ENCODE measurements at regions not wholly inside any gene's neighbourhood (a gene's known extent, or its start where the extent isn't known, plus 50 kb on each side); places are given as distances from the start of the nearest gene placed in this dataset.

DNA sequence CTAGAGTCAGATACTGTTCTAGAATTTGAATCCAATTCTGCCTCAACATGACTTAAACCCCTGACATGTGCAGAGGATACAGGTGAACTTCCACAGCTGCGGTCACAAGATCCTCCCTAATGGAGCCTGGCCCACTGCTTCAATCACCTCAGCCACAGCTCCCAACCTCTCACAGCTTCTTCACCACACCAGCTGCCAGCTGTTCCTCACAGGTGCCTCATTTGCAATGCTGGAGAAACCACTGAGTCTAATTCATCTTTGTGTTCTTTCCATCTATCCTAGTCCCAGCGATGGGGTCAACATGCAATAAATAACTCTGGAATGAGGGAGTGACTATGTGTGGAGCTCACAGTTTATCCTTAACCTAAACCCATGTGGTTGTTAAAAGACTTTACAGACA lies 72.0 kb upstream of the MAF start:
- DNase-seq, result no peak
- H3K9ac ChIP-seq (ENCODE audit: low read length), result no peak overlapping the region
- no peak overlapping the region for H3K23ac ChIP-seq (ENCODE audit: low read length in 2 of 2)
- no peak overlapping the region for H3K27ac ChIP-seq (ENCODE audit: low read length, poor library complexity, severe bottlenecking)
- H3K4ac ChIP-seq (ENCODE audit: low read depth in 1 of 2, low read length in 2 of 2), result no peak overlapping the region
- H3K79me1 ChIP-seq (replicated peaks; ENCODE audit: low read length, poor library complexity, severe bottlenecking), result no peaks in the 10 kb centered on the region
- H3K27me3 ChIP-seq (ENCODE audit: control insufficient read depth in 1 of 2, insufficient read depth in 1 of 2, low read length in 2 of 2), result no peaks in the 10 kb centered on the region
- no peak overlapping the region for H2AK5ac ChIP-seq (ENCODE audit: low read length, severe bottlenecking)
- H2BK120ac ChIP-seq (ENCODE audit: low read depth, low read length), result no peak overlapping the region
- no peaks in the 10 kb centered on the region for H3K4me1 ChIP-seq (ENCODE audit: control insufficient read depth, insufficient read depth, low read depth, low read length)
- H3K14ac ChIP-seq (ENCODE audit: low read length in 2 of 2), result no peak overlapping the region
- no peak overlapping the region for H3K18ac ChIP-seq (ENCODE audit: low read depth in 1 of 2, low read length in 2 of 2)
- no peaks in the 10 kb centered on the region for H3K9me3 ChIP-seq (ENCODE audit: control insufficient read depth, low read length)
- no peak overlapping the region for H3K4me2 ChIP-seq (ENCODE audit: low read length, poor library complexity, severe bottlenecking)
- no peak overlapping the region for H4K8ac ChIP-seq (ENCODE audit: low read length)
- H2BK15ac ChIP-seq (ENCODE audit: low read depth, poor library complexity, severe bottlenecking), result no peak overlapping the region
- no peak overlapping the region for H4K91ac ChIP-seq (ENCODE audit: low read length)
- H3K4me3 ChIP-seq (ENCODE audit: insufficient read depth in 1 of 2, low read depth in 1 of 2, low read length in 2 of 2), result no peak overlapping the region
- no peaks in the 10 kb centered on the region for H3K36me3 ChIP-seq (ENCODE audit: control insufficient read depth in 1 of 2, insufficient read depth in 2 of 2, low read depth in 1 of 2, low read length in 2 of 2)
- H2BK12ac ChIP-seq (ENCODE audit: low read length in 2 of 2), result no peak overlapping the region
- 100% methylated on average over 1 of the region's 2 CpGs for WGBS
- H2BK5ac ChIP-seq (ENCODE audit: low read depth, low read length, poor library complexity, severe bottlenecking), result no peak overlapping the region
- H2AFZ ChIP-seq (ENCODE audit: low read depth, low read length), result no peak overlapping the region

DNA sequence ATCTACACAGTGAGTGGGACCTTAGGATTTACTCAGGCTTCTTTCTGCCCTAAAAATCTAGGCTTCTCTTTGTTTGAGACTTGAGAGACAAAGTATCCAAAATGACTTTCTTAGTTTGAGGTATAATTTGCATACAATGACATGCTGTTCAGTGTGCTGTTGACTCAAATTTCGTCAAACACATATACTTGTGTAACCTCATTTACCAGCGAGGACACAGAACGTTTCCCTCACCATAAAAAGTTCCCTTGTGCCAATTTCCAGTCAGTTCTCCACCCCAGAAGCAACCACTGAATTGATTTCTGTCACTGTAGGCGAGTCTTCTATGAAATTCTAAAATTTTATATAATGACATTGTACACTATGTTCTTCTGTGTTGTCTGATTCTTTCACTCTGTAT lies 68.0 kb upstream of the MAF start:
- H2AK5ac ChIP-seq (ENCODE audit: low read length, severe bottlenecking), result no peak overlapping the region
- WGBS, result 63% methylated on average over 3 of the region's 4 CpGs
- no peak overlapping the region for H3K23ac ChIP-seq (ENCODE audit: low read length in 2 of 2)
- H3K18ac ChIP-seq (ENCODE audit: low read depth in 1 of 2, low read length in 2 of 2), result no peak overlapping the region
- H4K91ac ChIP-seq (ENCODE audit: low read length), result no peak overlapping the region
- no peak overlapping the region for H2BK120ac ChIP-seq (ENCODE audit: low read depth, low read length)
- H4K8ac ChIP-seq (ENCODE audit: low read length), result no peak overlapping the region
- no peak overlapping the region for H2AFZ ChIP-seq (ENCODE audit: low read depth, low read length)
- no peak overlapping the region for H3K4ac ChIP-seq (ENCODE audit: low read depth in 1 of 2, low read length in 2 of 2)
- H3K36me3 ChIP-seq (ENCODE audit: control insufficient read depth in 1 of 2, insufficient read depth in 2 of 2, low read depth in 1 of 2, low read length in 2 of 2), result no peaks in the 10 kb centered on the region
- no peak overlapping the region for H3K9ac ChIP-seq (ENCODE audit: low read length)
- H3K4me2 ChIP-seq (ENCODE audit: low read length, poor library complexity, severe bottlenecking), result no peak overlapping the region
- no peak overlapping the region for H3K4me3 ChIP-seq (ENCODE audit: insufficient read depth in 1 of 2, low read depth in 1 of 2, low read length in 2 of 2)
- H2BK12ac ChIP-seq (ENCODE audit: low read length in 2 of 2), result no peak overlapping the region
- H3K27me3 ChIP-seq (ENCODE audit: control insufficient read depth in 1 of 2, insufficient read depth in 1 of 2, low read length in 2 of 2), result no peaks in the 10 kb centered on the region
- H2BK5ac ChIP-seq (ENCODE audit: low read depth, low read length, poor library complexity, severe bottlenecking), result no peak overlapping the region
- no peak overlapping the region for H3K27ac ChIP-seq (ENCODE audit: low read length, poor library complexity, severe bottlenecking)
- no peak overlapping the region for H2BK15ac ChIP-seq (ENCODE audit: low read depth, poor library complexity, severe bottlenecking)
- H3K79me1 ChIP-seq (replicated peaks; ENCODE audit: low read length, poor library complexity, severe bottlenecking), result no peaks in the 10 kb centered on the region
- no peaks in the 10 kb centered on the region for H3K4me1 ChIP-seq (ENCODE audit: control insufficient read depth, insufficient read depth, low read depth, low read length)
- H3K14ac ChIP-seq (ENCODE audit: low read length in 2 of 2), result no peak overlapping the region
- H3K9me3 ChIP-seq (ENCODE audit: control insufficient read depth, low read length), result no peaks in the 10 kb centered on the region
- no peak for DNase-seq

DNA sequence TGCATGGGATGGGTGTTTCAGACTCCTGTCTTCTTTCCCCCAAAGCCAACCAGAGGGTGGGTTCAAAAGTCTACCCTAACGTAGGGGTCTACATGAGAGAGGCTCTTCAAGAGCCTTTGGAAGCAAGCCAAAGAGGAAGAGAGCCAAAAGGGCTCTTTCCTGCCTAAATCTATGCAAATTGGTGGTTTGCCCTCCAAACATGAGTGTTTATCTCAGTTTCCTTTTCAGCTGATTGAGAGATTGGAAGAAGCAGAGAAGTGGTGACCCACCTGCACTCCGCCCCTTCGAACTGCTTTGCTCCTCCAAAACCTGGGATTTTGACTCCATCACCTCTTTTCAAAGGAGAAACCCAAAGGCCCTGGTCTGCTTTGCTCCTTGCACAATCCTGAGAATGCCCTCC lies 65.4 kb upstream of the MAF start:
- Histone ChIP-seq H3K9me3 (ENCODE audit: control insufficient read depth, low read length) (no peaks in the 10 kb centered on the region), H3K4me2 (ENCODE audit: low read length, poor library complexity, severe bottlenecking) (no peak overlapping the region), H4K91ac (ENCODE audit: low read length) (no peak overlapping the region), H3K27me3 (ENCODE audit: control insufficient read depth in 1 of 2, insufficient read depth in 1 of 2, low read length in 2 of 2) (no peaks in the 10 kb centered on the region), H2BK12ac (ENCODE audit: low read length in 2 of 2) (no peak overlapping the region), H3K36me3 (ENCODE audit: control insufficient read depth in 1 of 2, insufficient read depth in 2 of 2, low read depth in 1 of 2, low read length in 2 of 2) (no peaks in the 10 kb centered on the region), H3K4me1 (ENCODE audit: control insufficient read depth, insufficient read depth, low read depth, low read length) (no peaks in the 10 kb centered on the region), H2BK5ac (ENCODE audit: low read depth, low read length, poor library complexity, severe bottlenecking) (no peak overlapping the region), H3K9ac (ENCODE audit: low read length) (no peak overlapping the region), H3K23ac (ENCODE audit: low read length in 2 of 2) (no peak overlapping the region), H3K79me1 (replicated peaks; ENCODE audit: low read length, poor library complexity, severe bottlenecking) (no peaks in the 10 kb centered on the region), H3K18ac (ENCODE audit: low read depth in 1 of 2, low read length in 2 of 2) (no peak overlapping the region), H3K27ac (ENCODE audit: low read length, poor library complexity, severe bottlenecking) (no peak overlapping the region), H2BK120ac (ENCODE audit: low read depth, low read length) (no peak overlapping the region), H3K14ac (ENCODE audit: low read length in 2 of 2) (no peak overlapping the region), H2BK15ac (ENCODE audit: low read depth, poor library complexity, severe bottlenecking) (no peak overlapping the region), H3K4me3 (ENCODE audit: insufficient read depth in 1 of 2, low read depth in 1 of 2, low read length in 2 of 2) (no peak overlapping the region), H4K8ac (ENCODE audit: low read length) (no peak overlapping the region), H2AK5ac (ENCODE audit: low read length, severe bottlenecking) (no peak overlapping the region), H3K4ac (ENCODE audit: low read depth in 1 of 2, low read length in 2 of 2) (no peak overlapping the region), H2AFZ (ENCODE audit: low read depth, low read length) (no peak overlapping the region)
- DNase-seq, result no peak
- 86% methylated on average over 3 of the region's 3 CpGs for WGBS

DNA sequence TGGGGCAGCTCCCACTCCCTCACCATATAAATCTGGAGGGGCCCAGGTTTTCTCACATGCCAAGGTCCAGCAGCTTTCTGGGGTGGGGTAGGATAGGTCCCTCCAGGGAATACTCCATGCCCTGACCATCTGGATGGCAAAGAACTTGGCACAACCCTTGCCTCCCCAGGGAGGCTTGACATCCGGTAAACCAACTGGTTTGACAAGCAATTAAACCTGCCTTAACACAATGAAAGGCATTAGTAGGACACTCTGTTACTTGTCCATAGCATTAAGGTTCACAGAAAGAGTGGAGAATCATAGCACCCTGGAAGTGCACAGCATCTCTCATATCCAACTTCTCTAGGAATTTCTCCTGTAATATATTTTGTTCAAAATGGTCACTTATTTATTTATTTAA lies 63.9 kb upstream of the MAF start:
- Histone ChIP-seq H4K8ac (ENCODE audit: low read length) (no peak overlapping the region), H3K18ac (ENCODE audit: low read depth in 1 of 2, low read length in 2 of 2) (no peak overlapping the region), H2BK15ac (ENCODE audit: low read depth, poor library complexity, severe bottlenecking) (no peak overlapping the region), H3K14ac (ENCODE audit: low read length in 2 of 2) (no peak overlapping the region), H3K9me3 (ENCODE audit: control insufficient read depth, low read length) (no peaks in the 10 kb centered on the region), H3K27ac (ENCODE audit: low read length, poor library complexity, severe bottlenecking) (no peak overlapping the region), H4K91ac (ENCODE audit: low read length) (no peak overlapping the region), H3K4me1 (ENCODE audit: control insufficient read depth, insufficient read depth, low read depth, low read length) (no peaks in the 10 kb centered on the region), H3K79me1 (replicated peaks; ENCODE audit: low read length, poor library complexity, severe bottlenecking) (no peaks in the 10 kb centered on the region), H3K36me3 (ENCODE audit: control insufficient read depth in 1 of 2, insufficient read depth in 2 of 2, low read depth in 1 of 2, low read length in 2 of 2) (no peaks in the 10 kb centered on the region), H2AFZ (ENCODE audit: low read depth, low read length) (no peak overlapping the region), H3K27me3 (ENCODE audit: control insufficient read depth in 1 of 2, insufficient read depth in 1 of 2, low read length in 2 of 2) (no peaks in the 10 kb centered on the region), H3K4ac (ENCODE audit: low read depth in 1 of 2, low read length in 2 of 2) (no peak overlapping the region), H3K9ac (ENCODE audit: low read length) (no peak overlapping the region), H2BK12ac (ENCODE audit: low read length in 2 of 2) (no peak overlapping the region), H2BK120ac (ENCODE audit: low read depth, low read length) (no peak overlapping the region), H2AK5ac (ENCODE audit: low read length, severe bottlenecking) (no peak overlapping the region), H3K4me2 (ENCODE audit: low read length, poor library complexity, severe bottlenecking) (no peak overlapping the region), H3K23ac (ENCODE audit: low read length in 2 of 2) (no peak overlapping the region), H3K4me3 (ENCODE audit: insufficient read depth in 1 of 2, low read depth in 1 of 2, low read length in 2 of 2) (no peak overlapping the region), H2BK5ac (ENCODE audit: low read depth, low read length, poor library complexity, severe bottlenecking) (no peak overlapping the region)
- 100% methylated on average over 1 of the region's 1 CpG for WGBS
- DNase-seq, result no peak
